ENCODE measurements at regions not wholly inside any gene's neighbourhood (a gene's known extent, or its start where the extent isn't known, plus 50 kb on each side); places are given as distances from the start of the nearest gene placed in this dataset.

DNA sequence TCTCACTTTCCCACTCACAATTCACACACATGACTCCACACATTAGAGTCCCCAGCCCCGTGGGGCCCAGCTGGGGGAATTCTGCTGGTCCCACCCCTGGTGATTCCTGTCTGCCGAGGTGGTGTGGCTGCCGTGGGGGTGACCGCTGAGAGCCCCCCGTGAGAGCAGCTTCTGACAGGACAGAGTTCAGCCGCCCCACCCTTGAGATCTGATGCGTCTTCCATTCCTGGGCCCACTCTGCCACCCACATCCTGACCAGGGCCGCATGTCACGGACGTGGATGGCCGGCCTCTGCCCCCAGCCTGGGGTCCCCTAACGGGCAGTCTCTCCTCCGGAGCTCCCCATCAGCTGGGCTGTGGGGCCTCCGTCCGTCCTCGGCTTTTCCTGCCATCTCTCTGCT lies 240.1 kb upstream of the PITRM1 start:
- no peak for DNase-seq (ENCODE audit: low spot score)
- POLR2A ChIA-PET (ENCODE audit: low non-redundant PET), result no interaction called here

GRCh38 chr10:3412071-3412582 lies 239.5 kb upstream of the PITRM1 start:
- no TSS peak for BruUV-seq (replicated peaks)
- Histone ChIP-seq H3K27ac (ENCODE audit: low read depth, low read length, poor library complexity, severe bottlenecking) (no peak overlapping the region), H3K36me3 (ENCODE audit: insufficient read depth, low read length, poor library complexity, severe bottlenecking) (no peaks in the 10 kb centered on the region), H3K9me3 (ENCODE audit: low read depth, low read length, poor library complexity, severe bottlenecking) (no peaks in the 10 kb centered on the region), H3K4me1 (ENCODE audit: insufficient read depth, low read length, poor library complexity, severe bottlenecking) (no peaks in the 10 kb centered on the region), H3K4me3 (ENCODE audit: low read depth, low read length, poor library complexity, severe bottlenecking) (no peak overlapping the region), H3K27me3 (replicated peaks; ENCODE audit: insufficient read depth, low read depth, low read length, poor library complexity) (no peaks in the 10 kb centered on the region)
- DNase-seq (ENCODE audit: low spot score), result no peak
- TF ChIP-seq CTCF (conservative IDR thresholded peaks at IDR 0.05; ENCODE audit: low read depth, low read length) (no peak), EZH2 (IDR thresholded peaks at IDR 0.05; ENCODE audit: borderline replicate concordance, low read depth, low read length, poor library complexity, severe bottlenecking) (no peak)
- intact Hi-C loops (cut with micrococcal nuclease; ENCODE audit: unreplicated experiment), result no loop called here
- CTCF ChIA-PET, result no interaction called here
- POLR2A ChIA-PET (ENCODE audit: low non-redundant PET), result no interaction called here

More for the DNA sequence above, 240.1 kb upstream of the PITRM1 start:
- no peaks in the 10 kb centered on the region for H3K9me3 ChIP-seq (ENCODE audit: low read depth, low read length, poor library complexity, severe bottlenecking)
- CTCF ChIA-PET, result no interaction called here
- no peaks in the 10 kb centered on the region for H3K27me3 ChIP-seq (replicated peaks; ENCODE audit: insufficient read depth, low read depth, low read length, poor library complexity)
- H3K4me1 ChIP-seq (ENCODE audit: insufficient read depth, low read length, poor library complexity, severe bottlenecking), result no peaks in the 10 kb centered on the region
- no peak for TF ChIP-seq EZH2 (IDR thresholded peaks at IDR 0.05; ENCODE audit: borderline replicate concordance, low read depth, low read length, poor library complexity, severe bottlenecking)
- intact Hi-C loops (cut with micrococcal nuclease; ENCODE audit: unreplicated experiment), result no loop called here
- BruUV-seq (replicated peaks), result no TSS peak
- H3K27ac ChIP-seq (ENCODE audit: low read depth, low read length, poor library complexity, severe bottlenecking), result no peak overlapping the region
- no peak overlapping the region for H3K4me3 ChIP-seq (ENCODE audit: low read depth, low read length, poor library complexity, severe bottlenecking)
- H3K36me3 ChIP-seq (ENCODE audit: insufficient read depth, low read length, poor library complexity, severe bottlenecking), result no peaks in the 10 kb centered on the region

- BruUV-seq (replicated peaks), result no TSS peak
- TF ChIP-seq CTCF (conservative IDR thresholded peaks at IDR 0.05; ENCODE audit: low read depth, low read length), result no peak
- no peak for TF ChIP-seq EZH2 (IDR thresholded peaks at IDR 0.05; ENCODE audit: borderline replicate concordance, low read depth, low read length, poor library complexity, severe bottlenecking)
- Histone ChIP-seq H3K4me1 (ENCODE audit: insufficient read depth, low read length, poor library complexity, severe bottlenecking) (no peaks in the 10 kb centered on the region), H3K9me3 (ENCODE audit: low read depth, low read length, poor library complexity, severe bottlenecking) (no peaks in the 10 kb centered on the region), H3K36me3 (ENCODE audit: insufficient read depth, low read length, poor library complexity, severe bottlenecking) (no peaks in the 10 kb centered on the region), H3K4me3 (ENCODE audit: low read depth, low read length, poor library complexity, severe bottlenecking) (no peak overlapping the region), H3K27ac (ENCODE audit: low read depth, low read length, poor library complexity, severe bottlenecking) (no peak overlapping the region), H3K27me3 (replicated peaks; ENCODE audit: insufficient read depth, low read depth, low read length, poor library complexity) (no peaks in the 10 kb centered on the region)
- intact Hi-C loops (cut with micrococcal nuclease; ENCODE audit: unreplicated experiment), result no loop called here
- no peak for DNase-seq (ENCODE audit: low spot score)
- ChIA-PET POLR2A (ENCODE audit: low non-redundant PET) (no interaction called here), CTCF (no interaction called here)
Measured at GRCh38 chr10:3411044-3411443, 238.5 kb upstream of the PITRM1 start.

GRCh38 chr10:3409928-3410327 lies 237.3 kb upstream of the PITRM1 start:
- H3K27me3 ChIP-seq (replicated peaks; ENCODE audit: insufficient read depth, low read depth, low read length, poor library complexity), result no peaks in the 10 kb centered on the region
- intact Hi-C loops (cut with micrococcal nuclease; ENCODE audit: unreplicated experiment), result no loop called here
- no peaks in the 10 kb centered on the region for H3K36me3 ChIP-seq (ENCODE audit: insufficient read depth, low read length, poor library complexity, severe bottlenecking)
- H3K27ac ChIP-seq (ENCODE audit: low read depth, low read length, poor library complexity, severe bottlenecking), result no peak overlapping the region
- TF ChIP-seq CTCF (conservative IDR thresholded peaks at IDR 0.05; ENCODE audit: low read depth, low read length) (no peak), EZH2 (IDR thresholded peaks at IDR 0.05; ENCODE audit: borderline replicate concordance, low read depth, low read length, poor library complexity, severe bottlenecking) (no peak)
- H3K4me3 ChIP-seq (ENCODE audit: low read depth, low read length, poor library complexity, severe bottlenecking), result no peak overlapping the region
- no peak for DNase-seq (ENCODE audit: low spot score)
- H3K9me3 ChIP-seq (ENCODE audit: low read depth, low read length, poor library complexity, severe bottlenecking), result no peaks in the 10 kb centered on the region
- CTCF ChIA-PET, result no interaction called here
- POLR2A ChIA-PET (ENCODE audit: low non-redundant PET), result no interaction called here
- no TSS peak for BruUV-seq (replicated peaks)
- H3K4me1 ChIP-seq (ENCODE audit: insufficient read depth, low read length, poor library complexity, severe bottlenecking), result no peaks in the 10 kb centered on the region

All from A673 (cell line).